ENCODE measurements at regions not wholly inside any gene's neighbourhood (a gene's known extent, or its start where the extent isn't known, plus 50 kb on each side); places are given as distances from the start of the nearest gene placed in this dataset.

DNA sequence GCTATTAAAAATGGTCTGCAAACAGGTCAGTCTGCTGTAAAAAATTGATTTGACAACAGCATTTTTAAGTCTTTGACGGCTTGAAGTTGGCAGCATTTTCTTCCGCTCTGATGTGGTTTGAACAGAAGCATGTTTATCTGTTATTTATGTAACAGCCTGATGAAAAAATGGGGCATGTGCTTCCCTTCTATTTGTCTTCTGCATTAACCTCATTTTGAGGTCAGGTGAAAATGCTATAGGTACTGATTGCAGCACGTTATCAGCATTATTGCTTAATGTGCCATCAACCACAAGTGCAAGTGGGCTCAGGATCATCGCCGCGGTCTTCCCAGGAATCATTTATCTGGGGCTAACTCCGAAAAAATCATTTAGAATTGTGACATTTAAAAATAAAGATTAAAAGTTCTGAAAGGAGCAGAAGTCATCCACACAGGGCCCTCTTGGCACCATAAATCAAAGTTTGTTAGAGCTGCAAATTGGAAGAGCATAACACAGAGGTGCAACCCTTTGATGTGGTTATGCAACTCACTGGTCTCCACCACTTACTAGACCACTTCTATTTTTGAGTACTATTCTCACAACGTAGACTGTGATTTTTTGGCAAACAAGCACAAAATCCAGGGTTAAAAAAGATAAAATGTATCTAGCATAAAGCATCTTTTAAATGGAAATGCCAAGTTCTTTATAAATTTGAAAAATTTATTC is 307.7 kb downstream of the MDFIC start:
- no peaks in the 10 kb centered on the region for H3K4me1 ChIP-seq (ENCODE audit: insufficient read depth, low read length, severe bottlenecking)
- TF ChIP-seq EZH2 (IDR thresholded peaks at IDR 0.05; ENCODE audit: borderline replicate concordance, low read length): no peak
- TF ChIP-seq, protein P1, sequence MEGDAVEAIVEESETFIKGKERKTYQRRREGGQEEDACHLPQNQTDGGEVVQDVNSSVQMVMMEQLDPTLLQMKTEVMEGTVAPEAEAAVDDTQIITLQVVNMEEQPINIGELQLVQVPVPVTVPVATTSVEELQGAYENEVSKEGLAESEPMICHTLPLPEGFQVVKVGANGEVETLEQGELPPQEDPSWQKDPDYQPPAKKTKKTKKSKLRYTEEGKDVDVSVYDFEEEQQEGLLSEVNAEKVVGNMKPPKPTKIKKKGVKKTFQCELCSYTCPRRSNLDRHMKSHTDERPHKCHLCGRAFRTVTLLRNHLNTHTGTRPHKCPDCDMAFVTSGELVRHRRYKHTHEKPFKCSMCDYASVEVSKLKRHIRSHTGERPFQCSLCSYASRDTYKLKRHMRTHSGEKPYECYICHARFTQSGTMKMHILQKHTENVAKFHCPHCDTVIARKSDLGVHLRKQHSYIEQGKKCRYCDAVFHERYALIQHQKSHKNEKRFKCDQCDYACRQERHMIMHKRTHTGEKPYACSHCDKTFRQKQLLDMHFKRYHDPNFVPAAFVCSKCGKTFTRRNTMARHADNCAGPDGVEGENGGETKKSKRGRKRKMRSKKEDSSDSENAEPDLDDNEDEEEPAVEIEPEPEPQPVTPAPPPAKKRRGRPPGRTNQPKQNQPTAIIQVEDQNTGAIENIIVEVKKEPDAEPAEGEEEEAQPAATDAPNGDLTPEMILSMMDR (IDR thresholded peaks at IDR 0.05; ENCODE audit: low read length): no peak
- H3K27ac ChIP-seq (ENCODE audit: low read depth, low read length, poor library complexity, severe bottlenecking): no peak overlapping the region
- no peak overlapping the region for H3K4me2 ChIP-seq (ENCODE audit: low read length)
- no peak overlapping the region for H3K4me3 ChIP-seq (ENCODE audit: low read depth, low read length, poor library complexity, severe bottlenecking)
- no peaks in the 10 kb centered on the region for H3K9me3 ChIP-seq (ENCODE audit: low read length)
- H3K36me3 ChIP-seq (ENCODE audit: insufficient read depth, low read length): no peaks in the 10 kb centered on the region
- H3K9ac ChIP-seq (ENCODE audit: low read length): no peak overlapping the region
- H3K9me2 ChIP-seq (ENCODE audit: low read depth, low read length): no peaks in the 10 kb centered on the region
- no peaks in the 10 kb centered on the region for H3K27me3 ChIP-seq (ENCODE audit: insufficient read depth, low read length)
- H3F3A ChIP-seq (ENCODE audit: insufficient read depth, low read length): no peaks in the 10 kb centered on the region
- no peaks in the 10 kb centered on the region for H4K20me1 ChIP-seq (ENCODE audit: insufficient read depth, low read length)
- H2AFZ ChIP-seq (ENCODE audit: low read length): no peak overlapping the region
- H3K79me2 ChIP-seq (ENCODE audit: insufficient read depth, low read length): no peaks in the 10 kb centered on the region

DNA sequence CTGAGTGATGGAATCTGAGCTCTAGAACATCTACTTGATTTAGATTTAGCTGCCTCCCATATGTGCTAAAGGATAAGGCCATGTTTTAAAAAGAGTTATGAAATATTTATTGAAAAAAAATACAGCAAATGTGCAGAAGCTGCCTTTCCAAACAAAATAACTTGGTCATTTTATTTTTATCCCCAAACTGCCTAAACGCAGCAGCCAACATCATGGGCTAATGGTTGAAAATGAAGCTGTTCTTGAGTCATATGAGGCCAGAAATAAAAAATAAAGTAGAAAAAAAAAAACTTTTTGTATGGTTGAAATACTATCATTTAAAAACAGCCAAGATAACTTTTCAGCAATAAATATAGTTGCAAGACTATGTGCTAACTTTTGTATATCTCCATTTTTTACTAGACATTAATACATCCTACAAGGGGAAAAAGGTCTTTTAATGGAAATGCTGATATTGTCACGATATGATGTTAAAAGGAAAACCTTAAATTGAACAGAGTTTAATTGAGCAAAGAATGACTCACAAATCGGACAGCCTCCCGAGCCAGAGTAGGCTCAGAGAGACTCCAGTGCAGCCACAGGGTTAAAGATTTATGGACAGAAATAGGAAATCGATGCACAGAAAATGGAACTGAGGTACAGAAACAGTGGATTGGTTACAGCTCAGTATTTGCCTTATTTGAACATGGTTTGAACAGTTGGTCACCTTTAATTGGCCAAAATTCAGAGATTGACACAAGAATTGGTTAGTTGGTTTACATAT is 305.8 kb downstream of the MDFIC start:
- H3K9ac ChIP-seq (ENCODE audit: low read length): no peak overlapping the region
- H3F3A ChIP-seq (ENCODE audit: insufficient read depth, low read length): no peaks in the 10 kb centered on the region
- no peak for TF ChIP-seq EZH2 (IDR thresholded peaks at IDR 0.05; ENCODE audit: borderline replicate concordance, low read length)
- TF ChIP-seq, protein P1 (IDR thresholded peaks at IDR 0.05; ENCODE audit: low read length): no peak
- H3K4me1 ChIP-seq (ENCODE audit: insufficient read depth, low read length, severe bottlenecking): no peaks in the 10 kb centered on the region
- H3K36me3 ChIP-seq (ENCODE audit: insufficient read depth, low read length): no peaks in the 10 kb centered on the region
- no peak overlapping the region for H3K27ac ChIP-seq (ENCODE audit: low read depth, low read length, poor library complexity, severe bottlenecking)
- H3K79me2 ChIP-seq (ENCODE audit: insufficient read depth, low read length): no peaks in the 10 kb centered on the region
- H2AFZ ChIP-seq (ENCODE audit: low read length): no peak overlapping the region
- H4K20me1 ChIP-seq (ENCODE audit: insufficient read depth, low read length): no peaks in the 10 kb centered on the region
- no peaks in the 10 kb centered on the region for H3K9me2 ChIP-seq (ENCODE audit: low read depth, low read length)
- H3K9me3 ChIP-seq (ENCODE audit: low read length): no peaks in the 10 kb centered on the region
- H3K4me3 ChIP-seq (ENCODE audit: low read depth, low read length, poor library complexity, severe bottlenecking): no peak overlapping the region
- H3K4me2 ChIP-seq (ENCODE audit: low read length): no peak overlapping the region
- no peaks in the 10 kb centered on the region for H3K27me3 ChIP-seq (ENCODE audit: insufficient read depth, low read length)

DNA sequence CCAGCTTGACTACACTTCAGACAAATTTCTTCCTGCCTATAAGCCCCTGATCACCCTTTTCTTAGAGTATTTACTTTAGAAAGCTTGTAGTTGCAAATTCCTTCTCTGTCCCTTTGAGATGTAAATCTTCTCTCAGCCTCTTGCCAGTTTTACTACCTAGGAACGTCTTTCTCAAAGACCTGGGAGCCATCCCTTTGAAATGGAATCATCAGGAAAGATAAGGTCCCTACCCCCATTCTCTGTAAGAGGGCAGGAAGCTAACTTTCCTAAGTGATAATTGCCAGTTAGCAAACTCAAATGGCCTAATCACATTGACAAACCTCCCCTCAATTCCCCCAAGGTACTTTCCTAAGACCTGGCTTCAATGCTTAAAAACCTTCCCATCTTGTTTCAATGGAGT is 304.5 kb downstream of the MDFIC start:
- no peaks in the 10 kb centered on the region for H3K9me2 ChIP-seq (ENCODE audit: low read depth, low read length)
- H3F3A ChIP-seq (ENCODE audit: insufficient read depth, low read length): no peaks in the 10 kb centered on the region
- no peak overlapping the region for H3K4me2 ChIP-seq (ENCODE audit: low read length)
- no peak overlapping the region for H3K9ac ChIP-seq (ENCODE audit: low read length)
- H3K4me1 ChIP-seq (ENCODE audit: insufficient read depth, low read length, severe bottlenecking): no peaks in the 10 kb centered on the region
- TF ChIP-seq, protein P1 (IDR thresholded peaks at IDR 0.05; ENCODE audit: low read length): no peak
- TF ChIP-seq EZH2 (IDR thresholded peaks at IDR 0.05; ENCODE audit: borderline replicate concordance, low read length): no peak
- no peaks in the 10 kb centered on the region for H3K79me2 ChIP-seq (ENCODE audit: insufficient read depth, low read length)
- H4K20me1 ChIP-seq (ENCODE audit: insufficient read depth, low read length): no peaks in the 10 kb centered on the region
- no peaks in the 10 kb centered on the region for H3K9me3 ChIP-seq (ENCODE audit: low read length)
- no peak overlapping the region for H3K4me3 ChIP-seq (ENCODE audit: low read depth, low read length, poor library complexity, severe bottlenecking)
- no peaks in the 10 kb centered on the region for H3K27me3 ChIP-seq (ENCODE audit: insufficient read depth, low read length)
- H2AFZ ChIP-seq (ENCODE audit: low read length): no peak overlapping the region
- H3K36me3 ChIP-seq (ENCODE audit: insufficient read depth, low read length): no peaks in the 10 kb centered on the region
- no peak overlapping the region for H3K27ac ChIP-seq (ENCODE audit: low read depth, low read length, poor library complexity, severe bottlenecking)

Measured in OCI-LY1 (cell line).